Peyer's patch (tissue), 4 donors: ENCODE measurements at regions not wholly inside any gene's neighbourhood (a gene's known extent, or its start where the extent isn't known, plus 50 kb on each side); places are given as distances from the start of the nearest gene placed in this dataset.

ENCODE experiments used
- POLR2A ChIP-seq, 2 donors: fragments of 450-650 bp; IDR thresholded peaks; one replicate each; pipeline ENCODE4 v1.5.1; 2017; ENCODE audit warnings: antibody characterized with exemption in 2 of 2, mild to moderate bottlenecking in 2 of 2, moderate library complexity in 2 of 2
- TF ChIP-seq, protein P1 (sequence below), 6 experiments: fragments of 450-650 bp in 4 of 6; fragments of 200-600 bp in 2 of 6; sonication (generic) in 1 of 6; IDR thresholded peaks; one replicate each; pipeline ENCODE4 v1.5.1; 2017 to 2019; ENCODE audit warnings: antibody characterized with exemption in 6 of 6, mild to moderate bottlenecking in 3 of 6, moderate library complexity in 1 of 6

DNA sequence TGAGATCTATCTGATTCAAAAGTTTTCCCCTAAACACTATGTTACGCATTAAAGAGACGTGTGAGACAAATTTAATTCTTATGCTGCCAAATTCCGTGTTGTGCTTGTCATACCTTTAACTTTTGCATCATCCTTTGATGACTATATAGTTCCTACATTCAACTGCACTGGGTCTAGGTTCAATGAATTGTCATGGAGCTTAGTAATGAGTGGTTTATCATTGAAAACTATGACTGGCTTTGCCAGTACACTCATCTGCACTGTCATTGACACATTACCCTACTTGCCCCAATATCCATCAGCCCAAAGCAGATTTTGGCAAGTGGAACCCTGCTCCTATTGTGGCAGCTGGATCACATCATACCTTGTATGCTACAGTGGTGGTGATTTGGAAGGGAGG is 882.9 kb upstream of the SLIT2 start:
- TF ChIP-seq, protein P1, sequence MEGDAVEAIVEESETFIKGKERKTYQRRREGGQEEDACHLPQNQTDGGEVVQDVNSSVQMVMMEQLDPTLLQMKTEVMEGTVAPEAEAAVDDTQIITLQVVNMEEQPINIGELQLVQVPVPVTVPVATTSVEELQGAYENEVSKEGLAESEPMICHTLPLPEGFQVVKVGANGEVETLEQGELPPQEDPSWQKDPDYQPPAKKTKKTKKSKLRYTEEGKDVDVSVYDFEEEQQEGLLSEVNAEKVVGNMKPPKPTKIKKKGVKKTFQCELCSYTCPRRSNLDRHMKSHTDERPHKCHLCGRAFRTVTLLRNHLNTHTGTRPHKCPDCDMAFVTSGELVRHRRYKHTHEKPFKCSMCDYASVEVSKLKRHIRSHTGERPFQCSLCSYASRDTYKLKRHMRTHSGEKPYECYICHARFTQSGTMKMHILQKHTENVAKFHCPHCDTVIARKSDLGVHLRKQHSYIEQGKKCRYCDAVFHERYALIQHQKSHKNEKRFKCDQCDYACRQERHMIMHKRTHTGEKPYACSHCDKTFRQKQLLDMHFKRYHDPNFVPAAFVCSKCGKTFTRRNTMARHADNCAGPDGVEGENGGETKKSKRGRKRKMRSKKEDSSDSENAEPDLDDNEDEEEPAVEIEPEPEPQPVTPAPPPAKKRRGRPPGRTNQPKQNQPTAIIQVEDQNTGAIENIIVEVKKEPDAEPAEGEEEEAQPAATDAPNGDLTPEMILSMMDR (IDR thresholded peaks at IDR 0.05): no peak
- no peak for TF ChIP-seq POLR2A (IDR thresholded peaks at IDR 0.05)
